Retina (tissue), 1 donor: ENCODE measurements at regions not wholly inside any gene's neighbourhood (a gene's known extent, or its start where the extent isn't known, plus 50 kb on each side); places are given as distances from the start of the nearest gene placed in this dataset.
"Not testable (repeated sequence)": the region's sequence is repeated elsewhere in the genome, so short reads cannot be mapped to it uniquely, and the experiment has no call there.

Source experiments
- DNase-seq: peaks from one replicate; pipeline ENCODE4 v3.0.0-alpha.2; 2016

- no peak for DNase-seq
These were observed 739.7 kb downstream of the CENPC start for GRCh38 chr4:66805582-66805981.

- DNase-seq = no peak
These were observed 740.3 kb downstream of the CENPC start for GRCh38 chr4:66804979-66805378.

GRCh38 chr4:66797608-66798007, 747.7 kb downstream of the CENPC start:
- DNase-seq = no peak

GRCh38 chr4:66795724-66796123, 749.6 kb downstream of the CENPC start:
- no peak for DNase-seq

- DNase-seq = no peak
These were observed 750.8 kb downstream of the CENPC start for GRCh38 chr4:66794390-66795034.

- no peak for DNase-seq
These were observed 753.6 kb downstream of the CENPC start for GRCh38 chr4:66791686-66792085.

- no peak for DNase-seq
These were observed 759.8 kb downstream of the CENPC start for GRCh38 chr4:66785479-66785878.

GRCh38 chr4:66782751-66783150, 762.6 kb downstream of the CENPC start:
- not testable (repeated sequence) for DNase-seq

GRCh38 chr4:66777097-66777496, 768.2 kb downstream of the CENPC start:
- no peak for DNase-seq

- no peak for DNase-seq
These were observed 775.9 kb downstream of the CENPC start for GRCh38 chr4:66769441-66769840.

GRCh38 chr4:66767442-66767841, 777.9 kb downstream of the CENPC start:
- DNase-seq = no peak

GRCh38 chr4:66766557-66766956, 778.7 kb downstream of the CENPC start:
- no peak for DNase-seq

GRCh38 chr4:66750273-66750672, 795.0 kb downstream of the CENPC start:
- no peak for DNase-seq

- not testable (repeated sequence) for DNase-seq
These were observed 798.4 kb downstream of the CENPC start for GRCh38 chr4:66746918-66747317.

- no peak for DNase-seq
These were observed 804.2 kb downstream of the CENPC start for GRCh38 chr4:66741081-66741480.

GRCh38 chr4:66736606-66737005, 808.7 kb downstream of the CENPC start:
- peak; percentile 29 for DNase-seq

GRCh38 chr4:66728280-66728679, 817.0 kb downstream of the CENPC start:
- no peak for DNase-seq

GRCh38 chr4:66712301-66712921, 832.9 kb downstream of the CENPC start:
- not testable (repeated sequence) for DNase-seq

GRCh38 chr4:66704243-66704642, 841.1 kb downstream of the CENPC start:
- no peak for DNase-seq

GRCh38 chr4:66694739-66695138, 850.6 kb downstream of the CENPC start:
- DNase-seq = no peak

- no peak for DNase-seq
These were observed 851.6 kb downstream of the CENPC start for GRCh38 chr4:66693694-66694093.

- DNase-seq = no peak
These were observed 854.2 kb downstream of the CENPC start for GRCh38 chr4:66691101-66691500.

GRCh38 chr4:66688674-66689073, 856.6 kb downstream of the CENPC start:
- peak; percentile 11 for DNase-seq

- DNase-seq = no peak
These were observed 857.8 kb downstream of the CENPC start for GRCh38 chr4:66687459-66687858.

GRCh38 chr4:66681962-66682361, 863.3 kb downstream of the CENPC start:
- no peak for DNase-seq
